Epithelial cell of esophagus (primary cell): ENCODE measurements at regions not wholly inside any gene's neighbourhood (a gene's known extent, or its start where the extent isn't known, plus 50 kb on each side); places are given as distances from the start of the nearest gene placed in this dataset.

Experiments
- DNase-seq: peaks from one replicate; pipeline ENCODE4 v3.0.0; 2010; ENCODE audit warnings: low read depth
- H3K4me3 ChIP-seq: 2 replicates; pipeline ENCODE4 v1.5.1; 2011; ENCODE audit warnings: mild to moderate bottlenecking, low read length, control low read depth
- TF ChIP-seq, protein P1 (sequence below): IDR thresholded peaks from 2 replicates; pipeline ENCODE4 v1.5.1; 2011; ENCODE audit warnings: low read depth, mild to moderate bottlenecking, low read length, control low read depth, inconsistent platforms; ENCODE audit not compliant: insufficient read depth; ENCODE audit errors: missing control alignments

DNA sequence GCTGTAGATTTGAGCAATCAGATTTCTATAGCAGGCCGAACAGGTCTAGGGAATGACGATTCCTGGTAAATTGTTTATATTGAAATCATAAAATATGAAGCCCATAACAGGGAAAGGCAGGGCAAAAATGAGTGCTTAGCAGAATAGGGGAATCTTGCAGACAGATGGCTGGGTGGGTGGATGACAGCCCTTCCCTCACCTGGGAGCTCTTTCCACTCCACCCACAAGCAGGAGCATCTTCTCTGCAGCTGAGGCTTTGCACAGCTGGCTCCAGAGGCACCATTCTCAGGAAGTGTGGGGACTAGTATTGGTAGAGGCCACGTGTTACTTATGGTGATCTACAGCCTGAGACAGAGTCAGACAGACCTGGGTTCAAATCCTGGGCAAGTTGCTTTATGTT is 55.9 kb upstream of the SYN2 start:
- TF ChIP-seq, protein P1, sequence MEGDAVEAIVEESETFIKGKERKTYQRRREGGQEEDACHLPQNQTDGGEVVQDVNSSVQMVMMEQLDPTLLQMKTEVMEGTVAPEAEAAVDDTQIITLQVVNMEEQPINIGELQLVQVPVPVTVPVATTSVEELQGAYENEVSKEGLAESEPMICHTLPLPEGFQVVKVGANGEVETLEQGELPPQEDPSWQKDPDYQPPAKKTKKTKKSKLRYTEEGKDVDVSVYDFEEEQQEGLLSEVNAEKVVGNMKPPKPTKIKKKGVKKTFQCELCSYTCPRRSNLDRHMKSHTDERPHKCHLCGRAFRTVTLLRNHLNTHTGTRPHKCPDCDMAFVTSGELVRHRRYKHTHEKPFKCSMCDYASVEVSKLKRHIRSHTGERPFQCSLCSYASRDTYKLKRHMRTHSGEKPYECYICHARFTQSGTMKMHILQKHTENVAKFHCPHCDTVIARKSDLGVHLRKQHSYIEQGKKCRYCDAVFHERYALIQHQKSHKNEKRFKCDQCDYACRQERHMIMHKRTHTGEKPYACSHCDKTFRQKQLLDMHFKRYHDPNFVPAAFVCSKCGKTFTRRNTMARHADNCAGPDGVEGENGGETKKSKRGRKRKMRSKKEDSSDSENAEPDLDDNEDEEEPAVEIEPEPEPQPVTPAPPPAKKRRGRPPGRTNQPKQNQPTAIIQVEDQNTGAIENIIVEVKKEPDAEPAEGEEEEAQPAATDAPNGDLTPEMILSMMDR, result no peak
- DNase-seq, result no peak
- no peak overlapping the region for H3K4me3 ChIP-seq

GRCh38 chr3:11948866-11949265 is 55.3 kb upstream of the SYN2 start:
- TF ChIP-seq, protein P1, result no peak
- no peak for DNase-seq
- no peak overlapping the region for H3K4me3 ChIP-seq

GRCh38 chr3:11949351-11949750 is 54.8 kb upstream of the SYN2 start:
- TF ChIP-seq, protein P1, result no peak
- DNase-seq, result no peak
- no peak overlapping the region for H3K4me3 ChIP-seq

DNA sequence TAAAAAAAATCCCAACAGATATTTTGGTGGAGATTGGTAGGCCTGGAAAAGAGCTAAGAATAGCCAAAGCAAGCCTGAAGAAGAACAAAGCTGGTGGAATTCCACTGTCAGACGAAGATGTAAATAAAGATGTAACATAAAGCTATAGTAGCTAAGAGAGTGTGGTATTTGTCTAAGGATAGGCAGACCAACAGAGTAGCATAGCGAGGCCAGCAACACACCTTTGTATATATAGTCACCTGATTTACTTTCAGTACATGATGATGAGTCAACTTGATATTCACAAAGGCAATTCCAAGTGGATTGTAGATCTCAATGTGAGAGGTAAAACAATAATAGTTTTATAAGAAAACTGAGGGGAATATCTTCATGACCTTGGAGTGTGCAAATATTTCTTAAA is 53.6 kb upstream of the SYN2 start:
- TF ChIP-seq, protein P1, result no peak
- DNase-seq, result peak; percentile 26
- H3K4me3 ChIP-seq, result no peak overlapping the region

GRCh38 chr3:11953350-11953749 is 50.8 kb upstream of the SYN2 start:
- TF ChIP-seq, protein P1, result no peak
- no peak for DNase-seq
- H3K4me3 ChIP-seq, result no peak overlapping the region

GRCh38 chr3:11953778-11954177 is 50.4 kb upstream of the SYN2 start:
- no peak for DNase-seq
- H3K4me3 ChIP-seq, result no peak overlapping the region
- TF ChIP-seq, protein P1, result no peak

DNA sequence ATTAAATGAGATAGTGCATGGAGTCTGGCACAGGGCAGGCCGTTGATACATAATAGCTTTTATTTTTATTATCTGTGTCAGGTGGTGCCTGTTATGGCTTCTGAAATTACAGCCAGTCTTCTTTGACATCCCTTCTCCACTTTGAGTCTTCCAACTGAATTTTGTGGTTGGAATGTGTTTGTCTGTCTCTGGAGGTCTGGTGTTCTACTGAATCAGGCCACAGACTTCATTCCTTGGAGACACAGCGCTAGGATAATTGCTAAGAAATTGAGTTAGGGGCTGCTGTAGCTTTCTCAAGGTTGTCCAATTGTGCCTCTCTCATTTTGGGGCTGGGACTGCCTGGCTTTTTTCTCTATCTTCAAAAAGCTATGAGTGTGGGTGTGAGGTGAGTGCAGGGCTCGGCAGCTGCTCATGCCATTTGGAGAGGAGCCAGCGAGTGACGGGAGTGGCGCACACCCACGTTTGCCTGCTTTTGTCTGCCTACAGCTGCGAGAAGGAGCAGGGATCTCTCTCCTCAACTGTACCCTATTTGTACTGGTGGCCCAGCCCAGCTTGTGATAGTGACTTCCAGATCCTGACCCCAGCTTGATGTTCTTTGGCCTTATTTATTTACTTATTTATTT is 49.8 kb upstream of the SYN2 start:
- TF ChIP-seq, protein P1, result no peak
- H3K4me3 ChIP-seq, result no peak overlapping the region
- peak; percentile 32 for DNase-seq
